Vagina (tissue), 2 donors: ENCODE measurements at regions not wholly inside any gene's neighbourhood (a gene's known extent, or its start where the extent isn't known, plus 50 kb on each side); places are given as distances from the start of the nearest gene placed in this dataset.

ENCODE experiments used
- DNase-seq, 2 donors: peaks; one replicate each; pipeline ENCODE4 v3.0.0-alpha.2; 2017; ENCODE audit errors: extremely low spot score in 2 of 2
- H3K27ac ChIP-seq: fragments of 200-600 bp; sonication (generic); one replicate; pipeline ENCODE4 v1.5.1; 2019
- H3K27me3 ChIP-seq: fragments of 200-600 bp; sonication (generic); one replicate; pipeline ENCODE4 v1.5.1; 2019
- H3K36me3 ChIP-seq, 2 donors: fragments of 200-600 bp; sonication (generic); one replicate each; pipeline ENCODE4 v1.5.1; 2017 to 2019
- H3K4me1 ChIP-seq: fragments of 200-600 bp; sonication (generic); one replicate; pipeline ENCODE4 v1.5.1; 2019
- H3K4me3 ChIP-seq, 2 donors: fragments of 200-600 bp; sonication (generic); 1 replicate in 1 of 2; 2 replicates in 1 of 2; pipeline ENCODE4 v1.5.1; 2016 to 2019
- H3K9me3 ChIP-seq: fragments of 200-600 bp; sonication (generic); one replicate; pipeline ENCODE4 v1.5.1; 2019
- CTCF ChIP-seq, 3 experiments: fragments of 450-650 bp in 2 of 3; fragments of 200-600 bp in 1 of 3; sonication (generic) in 1 of 3; IDR thresholded peaks; one replicate each; pipeline ENCODE4 v1.5.1; 2017 to 2019; ENCODE audit warnings: antibody characterized with exemption in 3 of 3, mild to moderate bottlenecking in 2 of 3, moderate library complexity in 2 of 3
- POLR2A ChIP-seq, 2 donors: fragments of 450-650 bp; IDR thresholded peaks; one replicate each; pipeline ENCODE4 v1.6.1; 2017; ENCODE audit warnings: antibody characterized with exemption in 2 of 2, mild to moderate bottlenecking in 2 of 2, moderate library complexity in 2 of 2
- POLR2AphosphoS5 ChIP-seq, 2 donors: sonication (generic); formaldehyde crosslinking; IDR thresholded peaks; one replicate each; pipeline ENCODE4 v1.9.0; 2017; ENCODE audit warnings: antibody characterized with exemption in 2 of 2, mild to moderate bottlenecking in 2 of 2, low read depth in 1 of 2; ENCODE audit not compliant: insufficient read depth in 1 of 2
- intact Hi-C: fragments of 100-400 bp; cut with DNase I; formaldehyde crosslinking; loops from one replicate; pipeline ENCODE4 v1.15.1; 2023

GRCh38 chr2:144215207-144215606 lies 304.7 kb downstream of the ZEB2 start:
- no peaks in the 10 kb centered on the region for H3K9me3 ChIP-seq
- H3K27ac ChIP-seq: no peak overlapping the region
- H3K4me3 ChIP-seq: no peak overlapping the region
- intact Hi-C loops: no loop called here
- no peaks in the 10 kb centered on the region for H3K4me1 ChIP-seq
- DNase-seq: no peak
- no peaks in the 10 kb centered on the region for H3K36me3 ChIP-seq
- TF ChIP-seq POLR2AphosphoS5 (IDR thresholded peaks at IDR 0.05; ENCODE audit: insufficient read depth in 1 of 2, low read depth in 1 of 2) (no peak), CTCF (IDR thresholded peaks at IDR 0.05) (no peak), POLR2A (IDR thresholded peaks at IDR 0.05) (no peak)
- H3K27me3 ChIP-seq: no peaks in the 10 kb centered on the region

GRCh38 chr2:144213797-144214196 lies 306.1 kb downstream of the ZEB2 start:
- Histone ChIP-seq H3K27me3 (no peaks in the 10 kb centered on the region), H3K4me1 (no peaks in the 10 kb centered on the region), H3K9me3 (no peaks in the 10 kb centered on the region), H3K36me3 (no peaks in the 10 kb centered on the region), H3K4me3 (no peak overlapping the region), H3K27ac (no peak overlapping the region)
- TF ChIP-seq POLR2A (IDR thresholded peaks at IDR 0.05): no peak
- TF ChIP-seq POLR2AphosphoS5 (IDR thresholded peaks at IDR 0.05; ENCODE audit: insufficient read depth in 1 of 2, low read depth in 1 of 2): no peak
- no peak for TF ChIP-seq CTCF (IDR thresholded peaks at IDR 0.05)
- intact Hi-C loops: no loop called here
- no peak for DNase-seq

- DNase-seq: no peak
- H3K4me1 ChIP-seq: no peaks in the 10 kb centered on the region
- no peak overlapping the region for H3K4me3 ChIP-seq
- no peaks in the 10 kb centered on the region for H3K27me3 ChIP-seq
- intact Hi-C loops: no loop called here
- H3K27ac ChIP-seq: no peak overlapping the region
- TF ChIP-seq POLR2A (IDR thresholded peaks at IDR 0.05): no peak
- no peak for TF ChIP-seq POLR2AphosphoS5 (IDR thresholded peaks at IDR 0.05; ENCODE audit: insufficient read depth in 1 of 2, low read depth in 1 of 2)
- no peak for TF ChIP-seq CTCF (IDR thresholded peaks at IDR 0.05)
- H3K9me3 ChIP-seq: no peaks in the 10 kb centered on the region
- no peaks in the 10 kb centered on the region for H3K36me3 ChIP-seq
Measured at GRCh38 chr2:144211826-144212225, 308.1 kb downstream of the ZEB2 start.

- DNase-seq: no peak
- Histone ChIP-seq H3K9me3 (no peaks in the 10 kb centered on the region), H3K4me1 (no peaks in the 10 kb centered on the region), H3K4me3 (no peak overlapping the region), H3K36me3 (no peaks in the 10 kb centered on the region), H3K27ac (no peak overlapping the region), H3K27me3 (no peaks in the 10 kb centered on the region)
- no peak for TF ChIP-seq CTCF (IDR thresholded peaks at IDR 0.05)
- no peak for TF ChIP-seq POLR2AphosphoS5 (IDR thresholded peaks at IDR 0.05; ENCODE audit: insufficient read depth in 1 of 2, low read depth in 1 of 2)
- TF ChIP-seq POLR2A (IDR thresholded peaks at IDR 0.05): no peak
- intact Hi-C loops: no loop called here
Measured at GRCh38 chr2:144211065-144211464, 308.9 kb downstream of the ZEB2 start.

GRCh38 chr2:144210076-144210475 lies 309.8 kb downstream of the ZEB2 start:
- Histone ChIP-seq H3K36me3 (no peaks in the 10 kb centered on the region), H3K27me3 (no peaks in the 10 kb centered on the region), H3K27ac (no peak overlapping the region), H3K9me3 (no peaks in the 10 kb centered on the region), H3K4me1 (no peaks in the 10 kb centered on the region), H3K4me3 (no peak overlapping the region)
- DNase-seq: no peak
- TF ChIP-seq CTCF (IDR thresholded peaks at IDR 0.05) (no peak), POLR2AphosphoS5 (IDR thresholded peaks at IDR 0.05; ENCODE audit: insufficient read depth in 1 of 2, low read depth in 1 of 2) (no peak), POLR2A (IDR thresholded peaks at IDR 0.05) (no peak)
- intact Hi-C loops: no loop called here
